Sigmoid colon (tissue), 4 donors: ENCODE measurements at regions not wholly inside any gene's neighbourhood (a gene's known extent, or its start where the extent isn't known, plus 50 kb on each side); places are given as distances from the start of the nearest gene placed in this dataset.

ENCODE experiments used
- POLR2A ChIP-seq, 2 donors: fragments of 450-650 bp; IDR thresholded peaks; one replicate each; pipeline ENCODE4 v1.6.1; 2016; ENCODE audit warnings: antibody characterized with exemption in 2 of 2, mild to moderate bottlenecking in 2 of 2, moderate library complexity in 2 of 2
- POLR2AphosphoS5 ChIP-seq, 4 donors: sonication (generic); formaldehyde crosslinking; IDR thresholded peaks; one replicate each; pipeline ENCODE4 v1.6.1; 2017; ENCODE audit warnings: antibody characterized with exemption in 4 of 4

GRCh38 chr12:39186744-39187143 lies 256.2 kb downstream of the KIF21A start:
- TF ChIP-seq POLR2A (IDR thresholded peaks at IDR 0.05): no peak
- TF ChIP-seq POLR2AphosphoS5 (IDR thresholded peaks at IDR 0.05): no peak
